ENCODE measurements at regions not wholly inside any gene's neighbourhood (a gene's known extent, or its start where the extent isn't known, plus 50 kb on each side); places are given as distances from the start of the nearest gene placed in this dataset.
"Not testable (repeated sequence)": the region's sequence is repeated elsewhere in the genome, so short reads cannot be mapped to it uniquely, and the experiment has no call there.

- DNase-seq = not testable (repeated sequence)
Observed at GRCh38 chr17:27095821-27096220, 198.1 kb upstream of the WSB1 start.

GRCh38 chr17:27099266-27099665 is 194.6 kb upstream of the WSB1 start:
- not testable (repeated sequence) for DNase-seq

- DNase-seq = not testable (repeated sequence)
Observed at GRCh38 chr17:27104605-27105221, 189.2 kb upstream of the WSB1 start.

GRCh38 chr17:27105636-27106035 is 188.3 kb upstream of the WSB1 start:
- no peak for DNase-seq

- DNase-seq = no peak
Observed at GRCh38 chr17:27106347-27106981, 187.4 kb upstream of the WSB1 start.

- no peak for DNase-seq
Observed at GRCh38 chr17:27106982-27107360, 186.9 kb upstream of the WSB1 start.

- not testable (repeated sequence) for DNase-seq
Observed at GRCh38 chr17:27107386-27108328, 186.3 kb upstream of the WSB1 start.

- no peak for DNase-seq
Observed at GRCh38 chr17:27109346-27109745, 184.6 kb upstream of the WSB1 start.

- no peak for DNase-seq
Observed at GRCh38 chr17:27153005-27153404, 140.9 kb upstream of the WSB1 start.

GRCh38 chr17:27155866-27156265 is 138.0 kb upstream of the WSB1 start:
- no peak for DNase-seq

GRCh38 chr17:27157297-27157696 is 136.6 kb upstream of the WSB1 start:
- DNase-seq = no peak

GRCh38 chr17:27157898-27158297 is 136.0 kb upstream of the WSB1 start:
- no peak for DNase-seq

- DNase-seq = no peak
Observed at GRCh38 chr17:27158382-27158781, 135.5 kb upstream of the WSB1 start.

- no peak for DNase-seq
Observed at GRCh38 chr17:27180322-27180721, 113.6 kb upstream of the WSB1 start.

- DNase-seq = peak; percentile 44 to 61
Observed at GRCh38 chr17:27181379-27181925, 112.5 kb upstream of the WSB1 start.

- DNase-seq = no peak
Observed at GRCh38 chr17:27181935-27182334, 112.0 kb upstream of the WSB1 start.

GRCh38 chr17:27197505-27197904 is 96.4 kb upstream of the WSB1 start:
- DNase-seq = not testable (repeated sequence)

GRCh38 chr17:27199948-27200347 is 94.0 kb upstream of the WSB1 start:
- DNase-seq = no peak

- DNase-seq = no peak
Observed at GRCh38 chr17:27200476-27200875, 93.4 kb upstream of the WSB1 start.

- no peak for DNase-seq
Observed at GRCh38 chr17:27203241-27203640, 90.7 kb upstream of the WSB1 start.

GRCh38 chr17:27206447-27206846 is 87.5 kb upstream of the WSB1 start:
- DNase-seq = peak; percentile 73 to 83

GRCh38 chr17:27207073-27207513 is 86.8 kb upstream of the WSB1 start:
- peak; percentile 28 to 39 for DNase-seq

- not testable (repeated sequence) for DNase-seq
Observed at GRCh38 chr17:27208370-27208769, 85.5 kb upstream of the WSB1 start.
